Parathyroid adenoma (tissue), 2 donors: ENCODE measurements at regions not wholly inside any gene's neighbourhood (a gene's known extent, or its start where the extent isn't known, plus 50 kb on each side); places are given as distances from the start of the nearest gene placed in this dataset.

ENCODE experiments used
- H2AFZ ChIP-seq: fragments of 300-600 bp; sonication (generic); one replicate; pipeline ENCODE4 v1.7.0; 2017; ENCODE audit warnings: antibody characterized with exemption, mild to moderate bottlenecking
- H3K27ac ChIP-seq: fragments of 300-600 bp; sonication (generic); one replicate; pipeline ENCODE4 v1.7.0; 2017
- H3K27me3 ChIP-seq: fragments of 300-600 bp; sonication (generic); one replicate; pipeline ENCODE4 v1.7.0; 2017; ENCODE audit warnings: low read length; ENCODE audit not compliant: control insufficient read depth, insufficient read depth
- H3K36me3 ChIP-seq: fragments of 300-600 bp; sonication (generic); one replicate; pipeline ENCODE4 v1.7.0; 2017; ENCODE audit warnings: low read length; ENCODE audit not compliant: control insufficient read depth, insufficient read depth
- H3K4me1 ChIP-seq: fragments of 300-600 bp; sonication (generic); one replicate; pipeline ENCODE4 v1.7.0; 2017; ENCODE audit warnings: control low read depth
- H3K4me2 ChIP-seq: fragments of 300-600 bp; sonication (generic); one replicate; pipeline ENCODE4 v1.7.0; 2017; ENCODE audit warnings: low read length
- H3K4me3 ChIP-seq: fragments of 300-600 bp; sonication (generic); one replicate; pipeline ENCODE4 v1.7.0; 2017; ENCODE audit warnings: low read depth, low read length
- H3K79me2 ChIP-seq: fragments of 300-600 bp; sonication (generic); one replicate; pipeline ENCODE4 v1.7.0; 2017; ENCODE audit warnings: control low read depth
- H3K9ac ChIP-seq: fragments of 300-600 bp; sonication (generic); one replicate; pipeline ENCODE4 v1.7.0; 2017; ENCODE audit warnings: mild to moderate bottlenecking
- H3K9me3 ChIP-seq: fragments of 300-600 bp; sonication (generic); one replicate; pipeline ENCODE4 v1.7.0; 2017; ENCODE audit warnings: low read length; ENCODE audit not compliant: control insufficient read depth
- TF ChIP-seq, protein P1 (sequence below): fragments of 300-600 bp; sonication (generic); IDR thresholded peaks from one replicate; pipeline ENCODE4 v1.7.0; 2017; ENCODE audit warnings: antibody characterized with exemption, mild to moderate bottlenecking
- donor health status: primary hyperparathyroidism.

DNA sequence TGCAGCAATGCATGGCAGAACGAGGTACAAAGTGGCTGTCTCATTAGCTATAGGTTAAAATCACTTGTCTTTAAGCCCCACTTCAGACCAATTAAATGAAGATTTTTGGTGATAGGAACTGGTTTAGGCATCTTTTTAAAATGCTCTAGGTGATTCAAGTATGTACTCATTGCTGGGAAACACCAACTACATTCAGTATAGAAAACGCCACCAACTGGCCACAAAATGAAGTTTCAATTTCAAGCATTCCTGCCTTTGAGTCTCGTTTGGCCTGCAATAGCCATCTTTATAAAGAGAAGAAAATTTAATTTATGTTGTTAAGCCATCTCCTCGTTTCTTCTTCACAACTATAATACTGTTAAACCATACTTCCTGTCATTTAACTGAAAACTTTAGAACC is 587.9 kb downstream of the GBE1 start:
- Histone ChIP-seq H3K79me2 (no peaks in the 10 kb centered on the region), H3K4me2 (no peak overlapping the region), H3K9ac (no peak overlapping the region), H3K9me3 (no peaks in the 10 kb centered on the region), H2AFZ (no peak overlapping the region), H3K4me3 (no peak overlapping the region), H3K27ac (no peak overlapping the region), H3K27me3 (no peaks in the 10 kb centered on the region), H3K4me1 (no peaks in the 10 kb centered on the region), H3K36me3 (no peaks in the 10 kb centered on the region)
- TF ChIP-seq, protein P1, sequence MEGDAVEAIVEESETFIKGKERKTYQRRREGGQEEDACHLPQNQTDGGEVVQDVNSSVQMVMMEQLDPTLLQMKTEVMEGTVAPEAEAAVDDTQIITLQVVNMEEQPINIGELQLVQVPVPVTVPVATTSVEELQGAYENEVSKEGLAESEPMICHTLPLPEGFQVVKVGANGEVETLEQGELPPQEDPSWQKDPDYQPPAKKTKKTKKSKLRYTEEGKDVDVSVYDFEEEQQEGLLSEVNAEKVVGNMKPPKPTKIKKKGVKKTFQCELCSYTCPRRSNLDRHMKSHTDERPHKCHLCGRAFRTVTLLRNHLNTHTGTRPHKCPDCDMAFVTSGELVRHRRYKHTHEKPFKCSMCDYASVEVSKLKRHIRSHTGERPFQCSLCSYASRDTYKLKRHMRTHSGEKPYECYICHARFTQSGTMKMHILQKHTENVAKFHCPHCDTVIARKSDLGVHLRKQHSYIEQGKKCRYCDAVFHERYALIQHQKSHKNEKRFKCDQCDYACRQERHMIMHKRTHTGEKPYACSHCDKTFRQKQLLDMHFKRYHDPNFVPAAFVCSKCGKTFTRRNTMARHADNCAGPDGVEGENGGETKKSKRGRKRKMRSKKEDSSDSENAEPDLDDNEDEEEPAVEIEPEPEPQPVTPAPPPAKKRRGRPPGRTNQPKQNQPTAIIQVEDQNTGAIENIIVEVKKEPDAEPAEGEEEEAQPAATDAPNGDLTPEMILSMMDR, result no peak

GRCh38 chr3:81170298-81170697 is 591.1 kb downstream of the GBE1 start:
- Histone ChIP-seq H3K4me1 (no peaks in the 10 kb centered on the region), H3K4me3 (no peak overlapping the region), H3K36me3 (no peaks in the 10 kb centered on the region), H2AFZ (no peak overlapping the region), H3K9me3 (no peaks in the 10 kb centered on the region), H3K27me3 (no peaks in the 10 kb centered on the region), H3K9ac (no peak overlapping the region), H3K4me2 (no peak overlapping the region), H3K79me2 (no peaks in the 10 kb centered on the region), H3K27ac (no peak overlapping the region)
- TF ChIP-seq, protein P1, result no peak

DNA sequence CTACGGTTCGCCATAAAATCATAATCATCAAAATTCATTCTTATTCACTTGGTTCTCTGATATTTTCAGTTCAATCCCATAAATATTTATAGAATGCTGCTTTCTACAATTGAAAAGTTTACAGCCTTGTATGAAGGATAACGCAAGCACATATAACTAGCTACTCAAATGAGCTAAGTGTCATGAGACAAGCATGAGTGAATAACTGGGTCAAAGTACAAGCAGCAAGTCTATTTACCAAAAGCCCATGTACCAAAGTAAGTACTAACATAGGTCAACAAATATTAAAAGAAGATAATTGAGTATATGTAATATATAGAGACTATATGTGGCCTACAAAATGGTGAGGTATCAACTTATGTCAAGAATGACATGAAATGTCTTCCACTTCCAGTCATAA is 596.6 kb downstream of the GBE1 start:
- Histone ChIP-seq H3K9ac (no peak overlapping the region), H3K4me2 (no peak overlapping the region), H3K27me3 (no peaks in the 10 kb centered on the region), H2AFZ (no peak overlapping the region), H3K4me1 (peaks cover 8% of the 10 kb centered on the region), H3K9me3 (no peaks in the 10 kb centered on the region), H3K36me3 (no peaks in the 10 kb centered on the region), H3K79me2 (no peaks in the 10 kb centered on the region), H3K27ac (no peak overlapping the region), H3K4me3 (no peak overlapping the region)
- TF ChIP-seq, protein P1, result no peak

- H2AFZ ChIP-seq, result peak overlapping the region; percentile 18
- no peak overlapping the region for H3K4me2 ChIP-seq
- no peak overlapping the region for H3K4me3 ChIP-seq
- TF ChIP-seq, protein P1, result no peak
- H3K9ac ChIP-seq, result no peak overlapping the region
- peaks cover 8% of the 10 kb centered on the region for H3K4me1 ChIP-seq
- H3K27ac ChIP-seq, result no peak overlapping the region
- no peaks in the 10 kb centered on the region for H3K36me3 ChIP-seq
- no peaks in the 10 kb centered on the region for H3K79me2 ChIP-seq
- H3K27me3 ChIP-seq, result no peaks in the 10 kb centered on the region
- H3K9me3 ChIP-seq, result no peaks in the 10 kb centered on the region
Measured at GRCh38 chr3:81161851-81162250, 599.6 kb downstream of the GBE1 start.

DNA sequence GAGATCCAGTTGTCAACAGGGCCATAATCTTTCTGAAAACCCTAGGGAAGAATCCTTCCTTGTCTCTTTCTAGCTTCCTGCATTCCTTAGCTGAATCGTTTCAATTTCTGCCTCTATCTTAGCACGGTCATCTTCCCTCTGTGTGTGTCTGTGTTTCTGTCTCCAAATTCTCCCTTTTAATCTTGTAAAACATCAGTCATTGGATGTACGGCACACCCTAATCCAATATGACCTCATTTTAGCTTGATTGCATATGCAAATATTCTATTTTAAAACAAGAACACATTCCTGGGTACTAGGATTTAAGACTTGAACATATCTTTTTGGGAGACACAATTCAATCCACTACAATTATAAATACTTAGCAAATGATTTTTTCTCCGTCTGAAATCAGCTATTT is 600.3 kb downstream of the GBE1 start:
- H2AFZ ChIP-seq, result no peak overlapping the region
- TF ChIP-seq, protein P1, result no peak
- no peak overlapping the region for H3K27ac ChIP-seq
- no peaks in the 10 kb centered on the region for H3K79me2 ChIP-seq
- peaks cover 8% of the 10 kb centered on the region for H3K4me1 ChIP-seq
- H3K36me3 ChIP-seq, result no peaks in the 10 kb centered on the region
- no peaks in the 10 kb centered on the region for H3K27me3 ChIP-seq
- H3K4me2 ChIP-seq, result peak overlapping the region; percentile 23
- H3K9me3 ChIP-seq, result no peaks in the 10 kb centered on the region
- no peak overlapping the region for H3K9ac ChIP-seq
- no peak overlapping the region for H3K4me3 ChIP-seq
